Activated T-cell treated with anti-CD3 and anti-CD28 coated beads, Interleukin-2, amount 50 U/mL, for 24 hours (primary cell): ENCODE measurements at regions not wholly inside any gene's neighbourhood (a gene's known extent, or its start where the extent isn't known, plus 50 kb on each side); places are given as distances from the start of the nearest gene placed in this dataset.

Experiments
- DNase-seq: peaks from one replicate; pipeline ENCODE4 v3.0.0-alpha.2; 2020
- H3K27ac Mint-ChIP-seq: 2 replicates; pipeline ENCODE4 v1.8.0; 2020; ENCODE audit warnings: mild to moderate bottlenecking, mixed read lengths
- H3K27me3 Mint-ChIP-seq: 2 replicates; pipeline ENCODE4 v1.8.0; 2020; ENCODE audit warnings: mixed read lengths
- H3K36me3 Mint-ChIP-seq: 2 replicates; pipeline ENCODE4 v1.8.0; 2020; ENCODE audit warnings: low read depth, mixed read lengths
- H3K4me1 Mint-ChIP-seq: 2 replicates; pipeline ENCODE4 v1.8.0; 2020; ENCODE audit warnings: low read depth, mixed read lengths
- H3K4me3 Mint-ChIP-seq: 2 replicates; pipeline ENCODE4 v1.8.0; 2020; ENCODE audit warnings: mild to moderate bottlenecking, moderate library complexity, mixed read lengths
- H3K9me3 Mint-ChIP-seq: 2 replicates; pipeline ENCODE4 v1.8.0; 2020; ENCODE audit warnings: mixed read lengths

DNA sequence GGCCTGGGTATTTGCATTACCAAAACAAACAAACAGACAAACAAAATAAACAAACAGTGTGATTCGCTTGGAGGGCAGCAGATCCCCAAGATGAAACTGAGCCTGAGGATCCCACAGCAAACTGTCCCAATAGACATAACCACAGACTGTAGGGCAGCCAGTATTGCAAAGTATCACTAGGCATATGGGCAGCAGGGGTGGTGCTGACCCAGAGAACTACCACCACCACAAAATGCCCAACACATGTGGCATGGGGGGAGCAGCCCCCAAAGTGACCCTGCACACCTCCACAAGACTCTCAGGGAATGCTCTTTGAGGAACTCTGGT, 330.1 kb downstream of the CYRIA start:
- Mint-ChIP-seq H3K9me3 (peaks cover 19% of the 10 kb centered on the region), H3K27me3 (no peaks in the 10 kb centered on the region), H3K36me3 (no peaks in the 10 kb centered on the region), H3K4me3 (no peak overlapping the region), H3K4me1 (no peaks in the 10 kb centered on the region), H3K27ac (no peak overlapping the region)
- DNase-seq, result no peak

DNA sequence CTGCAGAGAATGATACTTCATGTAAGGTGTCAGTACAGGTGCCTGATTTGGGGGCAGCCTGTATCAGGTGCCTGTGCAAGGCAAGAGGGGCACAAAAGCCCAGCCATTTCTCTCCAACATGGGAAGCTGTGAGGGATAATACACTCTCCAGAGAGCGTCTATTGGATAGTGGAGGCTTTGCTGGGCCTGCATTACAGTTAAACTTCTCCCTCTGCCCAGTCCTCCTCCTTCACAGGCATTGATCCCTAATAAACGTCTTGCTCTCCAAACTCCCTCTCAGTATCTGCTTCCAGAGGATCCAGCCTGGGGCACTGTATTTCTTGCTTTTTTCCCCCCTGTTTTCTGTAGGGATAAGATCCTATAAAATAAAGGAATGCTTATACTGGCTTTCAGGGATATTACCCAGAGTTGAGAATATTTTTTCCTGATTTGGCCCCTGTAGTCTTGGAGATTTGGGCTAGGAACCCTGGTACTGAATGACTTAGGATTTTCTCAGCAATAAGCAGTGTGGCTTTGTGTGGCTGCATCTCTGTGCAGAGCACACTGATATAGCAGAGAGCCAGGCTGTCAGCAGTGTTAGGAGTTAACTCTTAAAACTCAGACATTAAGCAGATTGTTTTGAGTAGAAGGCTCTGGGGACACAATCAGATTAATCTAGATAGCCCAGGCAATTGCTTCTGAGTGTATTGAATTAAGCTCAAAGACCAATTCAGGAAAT, 330.6 kb downstream of the CYRIA start:
- no peaks in the 10 kb centered on the region for H3K27me3 Mint-ChIP-seq
- no peaks in the 10 kb centered on the region for H3K36me3 Mint-ChIP-seq
- H3K27ac Mint-ChIP-seq, result no peak overlapping the region
- H3K9me3 Mint-ChIP-seq, result peaks cover 16% of the 10 kb centered on the region
- H3K4me1 Mint-ChIP-seq, result no peaks in the 10 kb centered on the region
- no peak overlapping the region for H3K4me3 Mint-ChIP-seq
- no peak for DNase-seq

- H3K4me1 Mint-ChIP-seq, result no peaks in the 10 kb centered on the region
- peaks cover 11% of the 10 kb centered on the region for H3K9me3 Mint-ChIP-seq
- no peaks in the 10 kb centered on the region for H3K36me3 Mint-ChIP-seq
- no peaks in the 10 kb centered on the region for H3K27me3 Mint-ChIP-seq
- DNase-seq, result no peak
- H3K27ac Mint-ChIP-seq, result no peak overlapping the region
- no peak overlapping the region for H3K4me3 Mint-ChIP-seq
These were observed 331.3 kb downstream of the CYRIA start for GRCh38 chr2:16334366-16334765.

DNA sequence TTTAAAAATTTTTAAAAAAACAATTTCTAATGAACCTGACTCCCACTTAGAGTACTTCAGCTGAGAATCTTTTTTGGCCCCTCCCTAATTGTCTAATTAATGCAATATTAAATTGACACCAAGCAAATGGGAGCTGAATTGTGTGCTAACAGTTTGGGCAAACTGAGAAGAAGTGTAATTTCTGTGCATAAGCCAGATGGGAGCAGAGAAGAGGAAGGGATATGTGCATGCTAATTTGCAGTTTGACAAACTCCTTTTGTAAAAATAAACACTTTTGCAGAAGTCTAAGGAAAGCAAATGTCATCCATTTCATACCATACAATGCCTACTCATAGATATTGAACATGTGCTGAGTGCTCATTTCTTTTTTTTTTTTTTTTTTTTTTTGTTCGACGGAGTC, 332.0 kb downstream of the CYRIA start:
- Mint-ChIP-seq H3K9me3 (peaks cover 5% of the 10 kb centered on the region), H3K4me1 (no peaks in the 10 kb centered on the region), H3K36me3 (no peaks in the 10 kb centered on the region), H3K4me3 (no peak overlapping the region), H3K27ac (no peak overlapping the region), H3K27me3 (no peaks in the 10 kb centered on the region)
- DNase-seq, result no peak

DNA sequence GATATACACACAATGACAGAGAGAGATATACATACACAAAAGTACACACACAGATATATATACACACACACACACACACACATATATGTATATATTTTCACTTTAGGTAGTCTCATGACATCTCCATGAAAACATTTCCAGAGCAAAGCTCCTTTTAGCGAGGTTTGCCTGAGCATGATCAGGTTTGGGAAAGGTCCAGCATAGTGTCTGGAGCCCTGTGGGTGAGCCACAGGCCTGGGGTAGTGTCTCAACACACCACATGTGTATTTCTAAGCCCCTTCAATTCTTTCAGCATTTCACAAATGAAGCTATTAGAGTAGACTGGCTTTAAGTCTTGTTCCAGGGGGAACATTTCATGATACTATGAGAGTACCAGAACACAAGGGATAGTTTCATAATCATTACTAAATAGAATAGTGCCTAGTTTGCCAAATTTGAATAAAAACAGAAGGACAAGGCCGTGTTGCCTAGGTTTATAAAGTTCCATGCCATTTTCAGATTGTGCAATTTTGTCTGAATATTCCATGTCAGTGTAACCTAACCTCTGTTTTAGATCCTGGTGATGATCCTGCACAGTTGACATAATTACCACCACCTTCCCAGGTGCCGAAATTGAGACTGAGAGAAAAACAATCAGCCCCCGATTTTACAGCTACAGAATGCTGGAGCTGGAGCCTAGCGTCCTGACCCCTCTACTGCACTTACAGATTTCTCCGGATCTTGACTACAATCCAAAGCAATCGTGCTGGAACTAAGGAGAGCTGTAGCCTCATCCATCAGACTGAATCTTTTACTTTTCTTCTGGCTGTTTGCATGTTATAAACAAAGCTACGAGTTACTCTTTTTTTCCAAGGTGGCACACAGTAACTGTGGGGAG, 332.7 kb downstream of the CYRIA start:
- Mint-ChIP-seq H3K36me3 (no peaks in the 10 kb centered on the region), H3K27ac (no peak overlapping the region), H3K4me1 (no peaks in the 10 kb centered on the region), H3K27me3 (no peaks in the 10 kb centered on the region), H3K4me3 (no peak overlapping the region), H3K9me3 (no peaks in the 10 kb centered on the region)
- no peak for DNase-seq

DNA sequence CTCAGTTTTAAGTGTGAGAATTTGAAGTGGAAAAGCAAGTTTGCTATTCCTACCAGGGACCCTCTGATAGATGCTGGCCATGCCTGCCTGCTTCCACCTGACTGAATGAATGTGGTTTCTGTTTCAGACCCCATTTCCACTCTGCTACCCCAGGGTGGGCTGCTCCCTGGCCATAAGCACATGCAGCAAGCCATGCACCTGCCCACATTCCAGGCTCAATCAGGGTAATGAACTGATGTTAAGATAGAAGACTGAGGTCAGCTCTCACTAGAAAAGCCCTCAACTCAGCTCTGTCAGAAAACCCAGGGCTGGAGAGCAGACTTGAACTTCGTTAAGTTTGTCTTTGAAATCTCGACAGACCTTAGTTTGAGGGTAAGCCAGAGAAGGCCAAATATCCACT, 333.9 kb downstream of the CYRIA start:
- no peak for DNase-seq
- Mint-ChIP-seq H3K4me1 (no peaks in the 10 kb centered on the region), H3K4me3 (no peak overlapping the region), H3K27me3 (no peaks in the 10 kb centered on the region), H3K27ac (no peak overlapping the region), H3K9me3 (no peaks in the 10 kb centered on the region), H3K36me3 (no peaks in the 10 kb centered on the region)

DNA sequence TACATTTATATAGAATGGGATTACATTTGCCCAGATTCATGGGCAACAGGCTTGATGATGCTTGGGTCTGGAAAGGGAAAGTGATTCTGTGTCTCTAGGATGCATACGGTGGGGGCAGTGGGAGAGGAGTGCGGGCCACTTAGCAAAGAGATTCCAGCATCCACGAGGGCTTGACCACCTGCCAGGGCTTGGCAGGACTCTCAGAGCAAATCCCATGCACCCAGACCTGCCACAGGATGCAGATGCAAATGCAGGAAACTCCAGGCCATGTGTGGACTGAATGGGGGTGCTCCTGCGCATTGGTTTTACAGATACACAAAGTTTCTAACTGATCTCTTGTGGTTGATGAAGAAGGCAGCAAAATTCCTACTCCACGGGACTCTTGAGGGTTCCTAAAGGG, 334.7 kb downstream of the CYRIA start:
- Mint-ChIP-seq H3K36me3 (no peaks in the 10 kb centered on the region), H3K27me3 (no peaks in the 10 kb centered on the region), H3K27ac (no peak overlapping the region), H3K4me1 (no peaks in the 10 kb centered on the region), H3K9me3 (no peaks in the 10 kb centered on the region), H3K4me3 (no peak overlapping the region)
- DNase-seq, result no peak

GRCh38 chr2:16330571-16330970, 335.1 kb downstream of the CYRIA start:
- Mint-ChIP-seq H3K9me3 (no peaks in the 10 kb centered on the region), H3K27ac (no peak overlapping the region), H3K4me1 (no peaks in the 10 kb centered on the region), H3K27me3 (no peaks in the 10 kb centered on the region), H3K36me3 (no peaks in the 10 kb centered on the region), H3K4me3 (no peak overlapping the region)
- no peak for DNase-seq

- no peak for DNase-seq
- Mint-ChIP-seq H3K4me3 (no peak overlapping the region), H3K27ac (no peak overlapping the region), H3K27me3 (no peaks in the 10 kb centered on the region), H3K9me3 (no peaks in the 10 kb centered on the region), H3K4me1 (no peaks in the 10 kb centered on the region), H3K36me3 (no peaks in the 10 kb centered on the region)
These were observed 335.6 kb downstream of the CYRIA start for GRCh38 chr2:16330012-16330411.

GRCh38 chr2:16329421-16329820, 336.2 kb downstream of the CYRIA start:
- no peak for DNase-seq
- no peak overlapping the region for H3K4me3 Mint-ChIP-seq
- H3K27me3 Mint-ChIP-seq, result no peaks in the 10 kb centered on the region
- H3K4me1 Mint-ChIP-seq, result no peaks in the 10 kb centered on the region
- H3K36me3 Mint-ChIP-seq, result no peaks in the 10 kb centered on the region
- no peak overlapping the region for H3K27ac Mint-ChIP-seq
- H3K9me3 Mint-ChIP-seq, result no peaks in the 10 kb centered on the region

- Mint-ChIP-seq H3K9me3 (no peaks in the 10 kb centered on the region), H3K27me3 (no peaks in the 10 kb centered on the region), H3K4me3 (no peak overlapping the region), H3K27ac (no peak overlapping the region), H3K4me1 (no peaks in the 10 kb centered on the region), H3K36me3 (no peaks in the 10 kb centered on the region)
- DNase-seq, result no peak
These were observed 337.0 kb downstream of the CYRIA start for GRCh38 chr2:16328521-16329190.

DNA sequence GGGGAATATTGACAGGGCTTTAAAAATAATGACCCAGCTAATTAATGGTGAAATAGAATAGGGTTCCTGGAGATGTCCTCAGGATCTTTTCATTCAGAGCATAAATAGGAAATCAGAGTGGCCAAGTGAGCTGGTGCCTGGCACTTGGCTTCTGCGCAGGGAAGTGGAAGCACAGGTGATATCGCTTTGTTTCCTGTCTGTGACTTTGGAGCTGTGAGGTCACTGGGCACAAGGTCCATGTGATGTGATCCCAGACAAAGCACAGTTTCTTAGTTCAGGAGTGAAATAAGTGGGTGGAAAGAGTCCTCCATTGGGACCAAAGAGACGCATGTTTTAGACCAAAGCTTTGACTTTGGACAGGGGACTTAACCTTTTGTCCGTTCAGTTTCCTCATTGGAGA, 338.3 kb downstream of the CYRIA start:
- no peaks in the 10 kb centered on the region for H3K27me3 Mint-ChIP-seq
- no peak for DNase-seq
- H3K4me1 Mint-ChIP-seq, result no peaks in the 10 kb centered on the region
- no peak overlapping the region for H3K4me3 Mint-ChIP-seq
- no peak overlapping the region for H3K27ac Mint-ChIP-seq
- H3K9me3 Mint-ChIP-seq, result no peaks in the 10 kb centered on the region
- H3K36me3 Mint-ChIP-seq, result no peaks in the 10 kb centered on the region

DNA sequence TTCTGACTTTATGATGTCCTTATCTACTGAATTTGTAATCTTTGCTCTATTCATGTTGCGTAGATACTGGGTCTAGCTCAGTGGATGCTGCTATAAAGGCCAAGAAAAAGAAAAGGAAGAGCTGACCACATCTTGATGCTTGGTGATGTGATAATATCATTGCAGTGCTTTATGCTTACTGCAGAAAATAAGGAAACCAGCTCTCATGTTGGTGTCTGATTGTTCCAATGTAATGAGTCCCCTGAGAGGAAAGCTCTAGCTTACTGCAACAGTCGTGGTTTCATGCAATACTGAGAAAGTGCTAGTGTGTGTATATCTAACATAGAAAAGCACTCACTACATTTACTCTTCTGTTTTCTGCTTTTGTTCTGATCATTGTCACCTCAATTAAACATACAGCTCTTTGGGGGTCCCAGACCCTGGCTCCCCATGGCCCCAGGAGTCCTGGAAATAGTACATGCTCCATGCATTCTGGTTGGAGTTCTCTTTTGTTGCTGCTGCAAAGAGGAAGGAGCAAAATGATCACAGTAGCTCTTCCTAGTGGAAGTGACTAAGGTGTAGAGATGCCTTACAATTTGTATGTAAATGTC, 338.8 kb downstream of the CYRIA start:
- no peaks in the 10 kb centered on the region for H3K27me3 Mint-ChIP-seq
- H3K4me3 Mint-ChIP-seq, result no peak overlapping the region
- H3K27ac Mint-ChIP-seq, result no peak overlapping the region
- DNase-seq, result no peak
- no peaks in the 10 kb centered on the region for H3K36me3 Mint-ChIP-seq
- H3K9me3 Mint-ChIP-seq, result no peaks in the 10 kb centered on the region
- H3K4me1 Mint-ChIP-seq, result no peaks in the 10 kb centered on the region

GRCh38 chr2:16325976-16326510, 339.6 kb downstream of the CYRIA start:
- H3K9me3 Mint-ChIP-seq, result no peaks in the 10 kb centered on the region
- no peaks in the 10 kb centered on the region for H3K4me1 Mint-ChIP-seq
- H3K36me3 Mint-ChIP-seq, result no peaks in the 10 kb centered on the region
- no peak overlapping the region for H3K4me3 Mint-ChIP-seq
- no peaks in the 10 kb centered on the region for H3K27me3 Mint-ChIP-seq
- DNase-seq, result no peak
- H3K27ac Mint-ChIP-seq, result no peak overlapping the region
